Thymus (tissue), 11 donors: ENCODE measurements at regions not wholly inside any gene's neighbourhood (a gene's known extent, or its start where the extent isn't known, plus 50 kb on each side); places are given as distances from the start of the nearest gene placed in this dataset.

ENCODE experiments used
- DNase-seq, 9 donors: peaks; one replicate each; pipeline ENCODE4 v3.0.0-alpha.2; 2013; ENCODE audit warnings: low spot score in 9 of 9, low read depth in 6 of 9, missing footprints in 1 of 9
- H3K27ac ChIP-seq, 2 donors: one replicate each; pipeline ENCODE4 v1.5.1; 2013; ENCODE audit warnings: control low read depth in 1 of 2, low read depth in 1 of 2, low read length in 1 of 2, mild to moderate bottlenecking in 1 of 2, moderate library complexity in 1 of 2
- H3K27me3 ChIP-seq, 2 donors: one replicate each; pipeline ENCODE4 v1.5.1; 2013; ENCODE audit warnings: low read length in 1 of 2; ENCODE audit not compliant: control insufficient read depth in 2 of 2, insufficient read depth in 1 of 2
- H3K36me3 ChIP-seq, 2 donors: one replicate each; pipeline ENCODE4 v1.5.1; 2013; ENCODE audit warnings: low read length in 1 of 2, mild to moderate bottlenecking in 1 of 2, moderate library complexity in 1 of 2; ENCODE audit not compliant: control insufficient read depth in 2 of 2, insufficient read depth in 2 of 2
- H3K4me1 ChIP-seq, 2 donors: one replicate each; pipeline ENCODE4 v1.5.1; 2013; ENCODE audit warnings: low read length in 2 of 2; ENCODE audit not compliant: control insufficient read depth in 2 of 2, insufficient read depth in 2 of 2
- H3K4me3 ChIP-seq, 2 donors: one replicate each; pipeline ENCODE4 v1.5.1; 2013; ENCODE audit warnings: low read length in 2 of 2, control low read depth in 1 of 2, mild to moderate bottlenecking in 1 of 2
- H3K9me3 ChIP-seq, 2 donors: one replicate each; pipeline ENCODE4 v1.5.1; 2013; ENCODE audit warnings: low read length in 1 of 2, mild to moderate bottlenecking in 1 of 2; ENCODE audit not compliant: control insufficient read depth in 2 of 2, insufficient read depth in 1 of 2
- WGBS: extraction: QIAGEN DNeasy Blood & Tissue Kit; methylation state at CpG from one replicate; pipeline ENCODE4 v1.1.7; 2013; 5-methylcytosine and 5-hydroxymethylcytosine counted together
- donor health status: healthy.

DNA sequence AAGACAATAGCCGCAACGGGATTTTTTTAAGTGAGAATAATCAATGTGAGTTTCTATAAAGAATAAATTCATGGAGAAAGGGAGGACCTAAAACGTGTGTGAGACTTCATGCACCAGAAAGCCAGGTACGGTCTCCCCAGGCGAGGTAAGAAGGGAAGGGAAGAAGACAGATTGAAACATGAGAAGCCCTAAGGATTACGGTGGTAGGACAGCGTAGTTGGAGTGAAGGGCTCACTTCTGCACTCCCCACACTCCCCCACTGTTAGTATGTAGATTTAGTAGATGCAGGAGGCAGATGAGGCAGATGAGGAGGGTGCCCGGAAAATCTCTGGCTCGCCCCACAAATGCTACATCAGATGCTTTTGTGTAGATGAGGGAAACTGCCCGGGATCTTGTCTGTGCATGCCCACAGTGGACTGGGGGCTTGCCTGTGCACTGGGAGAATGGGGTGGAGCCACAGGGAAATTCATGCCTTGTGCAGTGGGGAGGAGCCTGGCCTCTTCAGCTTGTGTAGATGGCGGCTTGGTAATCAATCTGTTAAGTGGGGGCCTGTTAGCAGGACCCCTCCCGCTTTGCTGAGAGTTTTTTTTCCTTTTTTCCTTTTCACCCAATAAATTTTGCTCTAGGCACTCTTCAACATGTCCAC lies 1544.5 kb upstream of the TENM3 start:
- Histone ChIP-seq H3K9me3 (peaks cover 0 to 4% of the 10 kb centered on the region in 2 donors), H3K27ac (no peak overlapping the region), H3K36me3 (no peaks in the 10 kb centered on the region), H3K27me3 (no peaks in the 10 kb centered on the region), H3K4me3 (no peak overlapping the region), H3K4me1 (no peaks in the 10 kb centered on the region)
- WGBS: 91% methylated on average over 12 of the region's 12 CpGs
- DNase-seq: no peak

DNA sequence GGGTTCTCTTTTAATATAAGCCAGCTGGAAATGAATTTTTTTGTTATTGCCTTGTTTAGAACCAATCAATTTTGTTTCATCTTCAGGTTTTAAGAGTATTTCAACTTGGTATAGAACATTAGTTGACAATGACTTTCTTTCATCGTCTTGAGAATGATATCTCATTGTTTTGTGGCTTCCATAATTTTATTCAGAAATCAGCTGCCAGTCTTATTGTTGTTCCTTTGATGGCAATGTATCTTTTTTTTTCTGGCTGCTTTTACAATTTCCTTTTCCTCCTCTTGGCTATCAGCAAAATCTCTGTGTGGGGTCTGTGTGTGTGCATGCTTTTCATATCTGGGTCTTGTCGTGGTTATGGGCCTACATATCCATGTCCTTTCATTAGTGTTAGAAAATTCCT lies 1536.4 kb upstream of the TENM3 start:
- H3K36me3 ChIP-seq: no peaks in the 10 kb centered on the region
- no peaks in the 10 kb centered on the region for H3K9me3 ChIP-seq
- no peak overlapping the region for H3K4me3 ChIP-seq
- no peaks in the 10 kb centered on the region for H3K4me1 ChIP-seq
- DNase-seq: no peak
- no peak overlapping the region for H3K27ac ChIP-seq
- H3K27me3 ChIP-seq: no peaks in the 10 kb centered on the region
- 85% methylated on average over 2 of the region's 2 CpGs for WGBS

DNA sequence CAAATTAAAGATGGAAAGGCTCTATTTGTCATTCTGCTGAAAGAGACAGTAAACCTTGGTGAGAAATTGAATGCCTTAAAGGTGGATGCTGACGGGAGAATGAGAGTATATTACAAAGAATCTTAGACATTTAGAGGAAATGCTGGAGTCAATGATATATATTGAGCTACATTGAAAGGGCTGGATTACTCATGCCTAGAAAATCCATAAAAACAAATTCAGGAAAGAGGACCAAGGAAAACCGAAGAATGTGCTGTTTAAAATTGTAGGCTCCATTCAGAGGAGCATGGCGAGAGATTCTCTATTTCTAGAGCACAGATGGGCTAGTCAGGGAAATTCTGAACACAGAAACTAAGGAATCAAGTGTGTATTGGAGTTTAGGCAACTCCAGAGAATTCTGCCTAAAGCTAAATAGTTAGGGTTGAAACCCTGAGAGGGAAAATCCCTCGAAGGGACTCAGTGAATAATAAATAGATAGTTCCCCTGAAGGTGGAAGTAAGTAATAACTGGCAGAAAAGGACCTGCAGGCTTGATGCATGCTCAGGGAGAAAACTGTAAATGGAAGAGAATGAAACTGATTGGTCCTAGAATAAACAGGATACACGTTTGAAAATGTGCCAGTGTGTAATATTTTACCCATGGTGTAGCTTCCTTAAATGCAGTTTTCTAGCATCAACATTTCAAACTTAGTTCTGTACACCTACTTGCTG lies 1532.4 kb upstream of the TENM3 start:
- Histone ChIP-seq H3K4me3 (no peak overlapping the region), H3K4me1 (no peaks in the 10 kb centered on the region), H3K27ac (no peak overlapping the region), H3K9me3 (no peaks in the 10 kb centered on the region), H3K27me3 (no peaks in the 10 kb centered on the region), H3K36me3 (no peaks in the 10 kb centered on the region)
- 68% methylated on average over 5 of the region's 5 CpGs for WGBS
- DNase-seq: no peak

DNA sequence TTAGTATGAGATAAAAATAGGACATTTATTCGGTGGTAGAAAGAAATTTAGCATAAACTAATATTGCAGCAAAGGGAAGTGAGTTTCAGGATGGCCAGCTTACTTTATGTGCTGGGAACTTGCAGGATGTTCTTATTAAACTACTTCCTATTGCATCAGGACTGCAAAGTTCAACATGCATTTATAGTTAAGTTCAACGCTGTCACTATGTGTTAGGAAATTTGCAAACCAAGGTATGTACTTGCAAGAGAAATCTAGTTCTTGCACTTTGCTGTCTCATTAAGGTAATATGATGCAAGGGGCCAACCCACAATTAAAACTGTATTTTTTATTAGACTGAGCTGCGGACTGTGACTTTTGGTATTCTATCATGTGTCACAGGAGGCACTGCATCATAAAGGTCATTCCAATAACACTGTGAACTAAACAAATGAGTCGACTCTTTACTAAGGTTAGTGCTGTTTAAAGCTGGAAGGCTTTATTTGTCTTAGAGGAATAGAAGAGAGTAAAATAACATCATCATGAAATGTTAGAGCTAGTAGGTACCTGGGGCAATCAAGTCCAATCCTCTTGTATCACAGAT lies 1525.7 kb upstream of the TENM3 start:
- 69% methylated on average over 4 of the region's 4 CpGs for WGBS

DNA sequence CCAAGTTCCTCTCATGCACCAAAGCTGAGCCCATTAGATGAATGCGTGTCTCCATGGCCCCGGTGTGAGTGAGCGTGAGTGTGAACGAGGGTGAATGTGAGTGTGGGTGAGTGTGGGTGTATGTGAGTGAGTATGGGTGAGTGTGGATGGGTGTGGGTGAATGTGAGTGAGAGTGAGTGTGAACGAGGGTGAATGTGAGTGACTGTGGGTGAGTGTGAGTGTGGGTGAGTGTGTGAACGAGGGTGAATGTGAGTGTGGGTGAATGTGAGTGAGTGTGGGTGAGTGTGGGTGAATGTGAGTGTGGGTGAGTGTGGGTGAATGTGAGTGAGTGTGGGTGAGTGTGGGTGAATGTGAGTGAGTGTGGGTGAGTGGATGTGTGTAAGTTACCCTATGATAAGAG lies 1521.8 kb upstream of the TENM3 start:
- WGBS: 85% methylated on average over 6 of the region's 6 CpGs
- Histone ChIP-seq H3K9me3 (no peaks in the 10 kb centered on the region), H3K27ac (no peak overlapping the region), H3K4me1 (no peaks in the 10 kb centered on the region), H3K4me3 (no peak overlapping the region), H3K27me3 (no peaks in the 10 kb centered on the region), H3K36me3 (no peaks in the 10 kb centered on the region)
- DNase-seq: no peak

More for the DNA sequence above, 1525.7 kb upstream of the TENM3 start:
- H3K4me1 ChIP-seq: no peaks in the 10 kb centered on the region
- H3K9me3 ChIP-seq: no peaks in the 10 kb centered on the region
- no peak overlapping the region for H3K27ac ChIP-seq
- H3K4me3 ChIP-seq: no peak overlapping the region
- H3K27me3 ChIP-seq: no peaks in the 10 kb centered on the region
- no peaks in the 10 kb centered on the region for H3K36me3 ChIP-seq
- DNase-seq: no peak

DNA sequence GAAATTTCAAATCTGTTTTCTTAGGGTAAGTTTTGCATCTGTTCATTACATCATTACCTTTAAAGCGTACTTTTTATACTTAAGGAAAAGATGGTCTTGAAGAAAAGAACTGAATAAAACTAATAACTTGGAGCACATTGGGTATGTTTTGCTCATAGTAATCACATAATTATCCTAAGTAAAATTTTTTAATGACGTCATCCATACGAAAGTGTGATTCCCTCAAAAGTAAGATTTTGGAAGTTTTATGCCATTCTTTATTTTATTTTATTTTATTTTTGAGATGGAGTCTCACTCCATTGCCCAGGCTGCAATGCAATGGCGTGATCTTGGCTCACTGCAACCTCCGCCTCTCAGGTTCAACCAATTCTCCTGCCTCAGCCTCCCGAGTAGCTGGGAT lies 1516.6 kb upstream of the TENM3 start:
- DNase-seq: no peak
- Histone ChIP-seq H3K27me3 (no peaks in the 10 kb centered on the region), H3K9me3 (no peaks in the 10 kb centered on the region), H3K4me1 (no peaks in the 10 kb centered on the region), H3K4me3 (no peak overlapping the region), H3K36me3 (no peaks in the 10 kb centered on the region), H3K27ac (no peak overlapping the region)
- WGBS: 86% methylated on average over 6 of the region's 6 CpGs

DNA sequence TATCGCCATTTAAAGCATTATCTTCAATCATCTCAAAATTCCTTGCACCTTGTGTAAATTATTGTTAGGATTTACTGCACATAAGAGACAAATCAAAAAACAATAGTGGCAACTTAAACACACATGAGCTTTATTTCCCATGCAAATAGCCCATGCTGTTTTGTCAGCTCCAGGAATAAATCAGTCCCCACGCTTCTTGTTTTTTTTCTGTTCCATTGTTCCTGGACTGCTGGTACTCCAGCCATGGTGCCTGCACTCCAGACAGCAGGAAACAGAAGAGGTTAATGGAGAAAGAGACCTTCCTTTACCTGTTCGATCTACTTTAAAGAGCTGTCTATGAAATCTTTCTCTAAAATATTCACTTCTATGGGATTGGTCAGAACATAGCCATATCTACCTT lies 1515.7 kb upstream of the TENM3 start:
- Histone ChIP-seq H3K9me3 (no peaks in the 10 kb centered on the region), H3K36me3 (no peaks in the 10 kb centered on the region), H3K4me3 (no peak overlapping the region), H3K27ac (no peak overlapping the region), H3K4me1 (no peaks in the 10 kb centered on the region), H3K27me3 (no peaks in the 10 kb centered on the region)
- no peak for DNase-seq
- 28% methylated on average over 3 of the region's 3 CpGs for WGBS

DNA sequence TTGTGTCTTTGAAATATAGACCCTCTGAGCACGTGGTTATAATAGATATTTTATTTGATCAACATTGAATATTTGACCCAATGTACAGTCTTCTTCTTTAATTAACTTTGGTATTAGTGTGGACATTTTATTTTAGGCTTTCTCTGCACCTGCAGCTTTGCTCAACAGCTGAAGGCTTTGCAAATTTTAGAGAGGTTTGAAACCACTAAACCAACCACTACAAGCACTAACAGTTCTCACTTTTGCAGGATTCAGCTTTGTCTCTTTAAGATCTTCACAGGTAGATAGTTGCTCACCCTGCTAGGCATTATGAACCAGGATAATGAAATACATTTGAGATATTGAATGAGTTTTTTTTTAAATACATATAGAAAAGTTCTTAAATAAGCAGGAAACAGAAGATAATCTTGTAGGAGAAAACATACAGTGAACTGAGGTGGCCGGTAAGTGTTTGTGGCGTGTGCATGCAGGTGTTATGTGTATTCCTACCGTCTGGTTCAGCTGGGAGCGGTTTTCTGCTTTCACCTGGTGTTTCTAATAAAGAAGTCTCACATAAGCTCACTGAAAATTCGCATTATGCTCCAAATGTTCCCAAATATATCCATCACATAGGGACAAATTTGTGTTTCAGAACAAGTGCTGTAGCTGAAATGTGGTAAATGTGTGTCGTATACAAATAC lies 1508.3 kb upstream of the TENM3 start:
- H3K36me3 ChIP-seq: no peaks in the 10 kb centered on the region
- H3K4me3 ChIP-seq: no peak overlapping the region
- H3K27me3 ChIP-seq: no peaks in the 10 kb centered on the region
- DNase-seq: no peak
- no peaks in the 10 kb centered on the region for H3K4me1 ChIP-seq
- no peaks in the 10 kb centered on the region for H3K9me3 ChIP-seq
- H3K27ac ChIP-seq: no peak overlapping the region
- WGBS: 86% methylated on average over 7 of the region's 7 CpGs

DNA sequence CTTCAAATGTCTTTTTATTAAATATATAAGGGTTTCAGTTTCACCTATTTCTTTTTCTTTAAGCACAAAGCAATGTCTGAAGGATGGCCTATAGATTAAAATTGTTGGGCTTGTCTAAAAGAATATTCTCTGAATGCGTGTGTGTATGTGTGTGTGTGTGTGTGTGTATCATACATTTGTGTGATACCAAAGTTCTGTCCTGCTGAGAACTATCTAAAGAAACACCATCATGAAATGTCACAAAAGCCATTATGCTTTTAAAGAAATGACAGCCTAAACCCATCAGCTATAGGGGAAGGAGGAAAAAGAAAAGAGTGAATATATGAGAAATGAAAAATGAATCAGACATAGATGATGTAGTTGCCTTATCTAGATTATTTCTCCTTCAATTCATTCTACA lies 1501.5 kb upstream of the TENM3 start:
- H3K9me3 ChIP-seq: no peaks in the 10 kb centered on the region
- no peaks in the 10 kb centered on the region for H3K36me3 ChIP-seq
- H3K4me3 ChIP-seq: no peak overlapping the region
- WGBS: 89% methylated on average over 1 of the region's 1 CpG
- H3K27me3 ChIP-seq: no peaks in the 10 kb centered on the region
- no peak for DNase-seq
- no peak overlapping the region for H3K27ac ChIP-seq
- H3K4me1 ChIP-seq: no peaks in the 10 kb centered on the region
